Mesenchymal stem cell (in vitro differentiated cells and primary cell): ENCODE measurements at regions not wholly inside any gene's neighbourhood (a gene's known extent, or its start where the extent isn't known, plus 50 kb on each side); places are given as distances from the start of the nearest gene placed in this dataset.

Experiments
- DNase-seq: peaks from one replicate; pipeline ENCODE4 v3.0.0-alpha.2; 2013
- H2AFZ ChIP-seq: one replicate; pipeline ENCODE4 v1.6.1; 2013; ENCODE audit warnings: low read depth, mild to moderate bottlenecking, control low read depth, inconsistent platforms, low read length, moderate library complexity
- H2AK5ac ChIP-seq: 2 replicates; pipeline ENCODE4 v1.6.1; 2013; ENCODE audit warnings: low read length, moderate library complexity, mild to moderate bottlenecking, inconsistent platforms; ENCODE audit not compliant: severe bottlenecking
- H2BK120ac ChIP-seq: one replicate; pipeline ENCODE4 v1.6.1; 2013; ENCODE audit warnings: low read depth, mild to moderate bottlenecking, inconsistent platforms, low read length, moderate library complexity
- H2BK12ac ChIP-seq, 2 experiments: one replicate each; pipeline ENCODE4 v1.6.1; 2013; ENCODE audit warnings: inconsistent platforms in 2 of 2, low read length in 2 of 2, mild to moderate bottlenecking in 2 of 2, moderate library complexity in 2 of 2, control low read depth in 1 of 2
- H2BK15ac ChIP-seq: one replicate; pipeline ENCODE4 v1.6.1; 2013; ENCODE audit warnings: mild to moderate bottlenecking, low read depth, inconsistent platforms; ENCODE audit not compliant: poor library complexity, severe bottlenecking
- H2BK5ac ChIP-seq: 2 replicates; pipeline ENCODE4 v1.6.1; 2013; ENCODE audit warnings: low read depth, mild to moderate bottlenecking, low read length, control low read depth, inconsistent platforms; ENCODE audit not compliant: poor library complexity, severe bottlenecking
- H3K14ac ChIP-seq, 2 experiments: one replicate each; pipeline ENCODE4 v1.6.1; 2013; ENCODE audit warnings: inconsistent platforms in 2 of 2, low read length in 2 of 2, control low read depth in 1 of 2, mild to moderate bottlenecking in 1 of 2, moderate library complexity in 1 of 2
- H3K18ac ChIP-seq, 2 experiments: one replicate each; pipeline ENCODE4 v1.6.1; 2013; ENCODE audit warnings: inconsistent platforms in 2 of 2, low read length in 2 of 2, control low read depth in 1 of 2, low read depth in 1 of 2, mild to moderate bottlenecking in 1 of 2
- H3K23ac ChIP-seq, 2 experiments: one replicate each; pipeline ENCODE4 v1.6.1; 2013; ENCODE audit warnings: inconsistent platforms in 2 of 2, low read length in 2 of 2, mild to moderate bottlenecking in 2 of 2, moderate library complexity in 2 of 2, control low read depth in 1 of 2
- H3K27ac ChIP-seq: 2 replicates; pipeline ENCODE4 v1.5.1; 2013; ENCODE audit warnings: mild to moderate bottlenecking, moderate library complexity, low read length, control low read depth, inconsistent platforms; ENCODE audit not compliant: poor library complexity, severe bottlenecking
- H3K27me3 ChIP-seq, 2 experiments: 2 replicates each; pipeline versions ENCODE4 v1.6.1 to v1.7.0; 2013; ENCODE audit warnings: low read length in 2 of 2, mild to moderate bottlenecking in 2 of 2, moderate library complexity in 2 of 2, control low read depth in 1 of 2, inconsistent platforms in 1 of 2; ENCODE audit not compliant: control insufficient read depth in 1 of 2, insufficient read depth in 1 of 2
- H3K36me3 ChIP-seq, 2 experiments: 2 replicates each; pipeline versions ENCODE4 v1.6.1 to v1.7.0; 2013; ENCODE audit warnings: low read length in 2 of 2, control low read depth in 1 of 2, inconsistent platforms in 1 of 2, low read depth in 1 of 2, mild to moderate bottlenecking in 1 of 2; ENCODE audit not compliant: insufficient read depth in 2 of 2, control insufficient read depth in 1 of 2
- H3K4ac ChIP-seq, 2 experiments: one replicate each; pipeline ENCODE4 v1.6.1; 2013; ENCODE audit warnings: inconsistent platforms in 2 of 2, low read length in 2 of 2, mild to moderate bottlenecking in 2 of 2, moderate library complexity in 2 of 2, control low read depth in 1 of 2, low read depth in 1 of 2
- H3K4me1 ChIP-seq: 2 replicates; pipeline ENCODE4 v1.6.1; 2013; ENCODE audit warnings: low read depth, low read length, control low read depth; ENCODE audit not compliant: control insufficient read depth, insufficient read depth
- H3K4me2 ChIP-seq: 2 replicates; pipeline ENCODE4 v1.6.1; 2013; ENCODE audit warnings: low read length, mild to moderate bottlenecking, inconsistent platforms; ENCODE audit not compliant: poor library complexity, severe bottlenecking
- H3K4me3 ChIP-seq, 2 experiments: 2 replicates each; pipeline versions ENCODE4 v1.5.1 to v1.7.0; 2013; ENCODE audit warnings: low read length in 2 of 2, mild to moderate bottlenecking in 2 of 2, control low read depth in 1 of 2, low read depth in 1 of 2; ENCODE audit not compliant: insufficient read depth in 1 of 2
- H3K79me1 ChIP-seq: replicated peaks from 2 replicates; pipeline ENCODE4 v1.6.1; 2013; ENCODE audit warnings: mild to moderate bottlenecking, control low read depth, low read length, inconsistent platforms; ENCODE audit not compliant: poor library complexity, severe bottlenecking
- H3K9ac ChIP-seq: 2 replicates; pipeline ENCODE4 v1.7.0; 2013; ENCODE audit warnings: mild to moderate bottlenecking, low read length, moderate library complexity
- H3K9me3 ChIP-seq: 2 replicates; pipeline ENCODE4 v1.7.0; 2013; ENCODE audit warnings: mild to moderate bottlenecking, low read length; ENCODE audit not compliant: control insufficient read depth
- H4K8ac ChIP-seq: one replicate; pipeline ENCODE4 v1.6.1; 2013; ENCODE audit warnings: inconsistent platforms, mild to moderate bottlenecking, low read length, moderate library complexity
- H4K91ac ChIP-seq: one replicate; pipeline ENCODE4 v1.6.1; 2013; ENCODE audit warnings: mild to moderate bottlenecking, low read length, inconsistent platforms
- WGBS: methylation state at CpG from one replicate; pipeline ENCODE4 v1.1.7; 2013; ENCODE audit warnings: mixed read lengths; 5-methylcytosine and 5-hydroxymethylcytosine counted together

DNA sequence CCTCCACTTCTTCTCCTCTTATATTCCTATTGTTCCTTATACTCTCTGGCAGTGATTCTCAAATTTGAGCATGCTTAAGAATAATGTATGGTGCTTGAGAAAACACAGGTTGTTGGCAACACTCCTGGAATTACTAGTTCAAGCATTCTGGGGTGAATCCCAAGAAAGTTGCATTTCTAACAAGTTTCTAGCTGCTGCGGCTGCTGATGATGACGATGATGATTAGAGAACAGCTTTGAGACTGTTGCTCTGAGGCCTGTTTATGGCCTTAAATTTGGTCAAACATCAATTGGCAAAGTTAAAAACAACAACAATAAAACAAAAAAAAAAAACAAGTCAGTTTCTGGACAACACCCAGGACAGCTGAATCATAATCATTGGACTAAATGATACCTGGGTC, 961.9 kb downstream of the CDH11 start:
- WGBS: 94% methylated on average over 2 of the region's 2 CpGs
- no peak overlapping the region for H2BK12ac ChIP-seq

DNA sequence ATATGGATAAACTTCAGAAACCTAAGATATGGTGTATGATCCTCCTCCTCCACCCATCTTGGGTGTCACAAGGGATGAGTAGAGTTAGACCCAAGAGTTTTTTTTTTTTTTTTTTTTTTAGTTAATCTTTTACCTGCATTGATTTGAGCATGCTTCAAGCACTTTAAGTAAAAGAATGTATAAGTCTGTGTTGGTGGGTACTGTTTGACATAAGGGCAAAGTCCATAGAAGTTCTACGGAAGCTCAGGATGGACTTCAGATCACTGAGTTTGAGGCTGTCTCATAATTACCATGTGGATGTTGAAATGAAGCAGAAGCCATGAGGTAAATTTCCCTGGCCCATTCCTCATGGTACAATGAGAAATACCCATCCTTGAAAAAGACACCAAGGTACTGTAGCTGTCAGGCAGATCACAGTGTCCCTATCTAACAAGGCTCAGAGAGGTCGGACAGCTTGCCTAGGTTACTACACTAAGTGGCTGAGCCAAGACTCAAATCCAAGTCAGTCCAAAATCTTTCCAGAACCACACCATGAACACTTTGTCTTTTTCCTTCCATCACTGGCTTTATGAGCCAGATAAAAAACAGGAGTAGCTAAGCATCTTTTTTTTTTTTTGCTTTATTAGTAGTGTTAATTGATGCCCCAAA, 962.8 kb downstream of the CDH11 start:
- H3K36me3 ChIP-seq: no peaks in the 10 kb centered on the region
- H2BK5ac ChIP-seq: no peak overlapping the region
- H3K27me3 ChIP-seq: no peaks in the 10 kb centered on the region
- no peaks in the 10 kb centered on the region for H3K79me1 ChIP-seq
- H2BK15ac ChIP-seq: no peak overlapping the region
- H2AK5ac ChIP-seq: peak overlapping the region; percentile 2
- H3K4me3 ChIP-seq: no peak overlapping the region
- WGBS: 98% methylated on average over 2 of the region's 2 CpGs
- no peak overlapping the region for H3K4ac ChIP-seq
- no peak overlapping the region for H4K91ac ChIP-seq
- no peak overlapping the region for H3K14ac ChIP-seq
- no peak overlapping the region for H3K27ac ChIP-seq
- no peak overlapping the region for H3K9ac ChIP-seq
- no peak overlapping the region for H3K4me2 ChIP-seq
- DNase-seq: no peak
- H3K9me3 ChIP-seq: no peaks in the 10 kb centered on the region
- peak overlapping the region in 1 of 2 experiments; percentile 71 for H2BK12ac ChIP-seq
- H3K4me1 ChIP-seq: peaks cover 2% of the 10 kb centered on the region
- H3K23ac ChIP-seq: no peak overlapping the region
- H4K8ac ChIP-seq: no peak overlapping the region
- H2AFZ ChIP-seq: no peak overlapping the region
- no peak overlapping the region for H2BK120ac ChIP-seq
- peak overlapping the region in 1 of 2 experiments; percentile 8 for H3K18ac ChIP-seq

More for the DNA sequence above, 961.9 kb downstream of the CDH11 start:
- no peak overlapping the region for H2AFZ ChIP-seq
- no peaks in the 10 kb centered on the region for H3K27me3 ChIP-seq
- H3K9me3 ChIP-seq: no peaks in the 10 kb centered on the region
- H3K4me1 ChIP-seq: peaks cover 2% of the 10 kb centered on the region
- H3K4ac ChIP-seq: no peak overlapping the region
- H3K4me2 ChIP-seq: no peak overlapping the region
- H2AK5ac ChIP-seq: no peak overlapping the region
- no peak overlapping the region for H2BK5ac ChIP-seq
- no peaks in the 10 kb centered on the region for H3K79me1 ChIP-seq
- H3K9ac ChIP-seq: no peak overlapping the region
- no peak overlapping the region for H2BK120ac ChIP-seq
- H3K27ac ChIP-seq: no peak overlapping the region
- H4K91ac ChIP-seq: no peak overlapping the region
- H3K4me3 ChIP-seq: no peak overlapping the region
- H3K23ac ChIP-seq: no peak overlapping the region
- H4K8ac ChIP-seq: no peak overlapping the region
- H2BK15ac ChIP-seq: no peak overlapping the region
- H3K18ac ChIP-seq: no peak overlapping the region
- H3K14ac ChIP-seq: no peak overlapping the region
- H3K36me3 ChIP-seq: no peaks in the 10 kb centered on the region
- DNase-seq: no peak

DNA sequence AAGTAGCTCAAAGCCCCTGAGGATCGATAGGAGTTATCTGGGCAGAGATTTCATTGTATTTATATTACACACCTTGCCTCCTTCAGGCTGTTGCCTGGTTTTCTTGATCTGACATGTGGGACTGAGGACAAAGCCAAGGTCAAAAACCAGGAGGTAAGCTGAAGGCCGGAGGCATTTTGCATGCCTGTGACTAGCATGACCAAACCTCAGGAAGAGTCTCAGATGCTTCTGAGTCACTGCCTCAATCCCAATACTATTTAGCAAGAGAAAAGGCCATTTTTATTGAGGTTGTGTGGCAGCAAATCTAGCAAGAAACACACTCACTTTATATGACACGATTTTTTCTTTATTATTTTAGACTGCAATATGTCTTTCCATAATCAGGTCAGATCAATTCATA, 968.1 kb downstream of the CDH11 start:
- H3K27me3 ChIP-seq: no peaks in the 10 kb centered on the region
- no peaks in the 10 kb centered on the region for H3K36me3 ChIP-seq
- no peak overlapping the region for H4K8ac ChIP-seq
- H3K4me3 ChIP-seq: no peak overlapping the region
- no peak overlapping the region for H3K18ac ChIP-seq
- peak overlapping the region; percentile 65 for H2AK5ac ChIP-seq
- H2BK5ac ChIP-seq: no peak overlapping the region
- no peak overlapping the region for H2BK15ac ChIP-seq
- no peak overlapping the region for H2AFZ ChIP-seq
- WGBS: 80% methylated on average over 3 of the region's 3 CpGs
- H3K4me1 ChIP-seq: peaks cover 4% of the 10 kb centered on the region
- peak; percentile 54 for DNase-seq
- H3K4me2 ChIP-seq: no peak overlapping the region
- peak overlapping the region; percentile 66 for H3K27ac ChIP-seq
- no peak overlapping the region for H4K91ac ChIP-seq
- H3K9me3 ChIP-seq: no peaks in the 10 kb centered on the region
- H3K14ac ChIP-seq: no peak overlapping the region
- no peak overlapping the region for H3K23ac ChIP-seq
- H3K9ac ChIP-seq: peak overlapping the region; percentile 3
- no peaks in the 10 kb centered on the region for H3K79me1 ChIP-seq
- H2BK12ac ChIP-seq: no peak overlapping the region
- no peak overlapping the region for H3K4ac ChIP-seq
- no peak overlapping the region for H2BK120ac ChIP-seq

DNA sequence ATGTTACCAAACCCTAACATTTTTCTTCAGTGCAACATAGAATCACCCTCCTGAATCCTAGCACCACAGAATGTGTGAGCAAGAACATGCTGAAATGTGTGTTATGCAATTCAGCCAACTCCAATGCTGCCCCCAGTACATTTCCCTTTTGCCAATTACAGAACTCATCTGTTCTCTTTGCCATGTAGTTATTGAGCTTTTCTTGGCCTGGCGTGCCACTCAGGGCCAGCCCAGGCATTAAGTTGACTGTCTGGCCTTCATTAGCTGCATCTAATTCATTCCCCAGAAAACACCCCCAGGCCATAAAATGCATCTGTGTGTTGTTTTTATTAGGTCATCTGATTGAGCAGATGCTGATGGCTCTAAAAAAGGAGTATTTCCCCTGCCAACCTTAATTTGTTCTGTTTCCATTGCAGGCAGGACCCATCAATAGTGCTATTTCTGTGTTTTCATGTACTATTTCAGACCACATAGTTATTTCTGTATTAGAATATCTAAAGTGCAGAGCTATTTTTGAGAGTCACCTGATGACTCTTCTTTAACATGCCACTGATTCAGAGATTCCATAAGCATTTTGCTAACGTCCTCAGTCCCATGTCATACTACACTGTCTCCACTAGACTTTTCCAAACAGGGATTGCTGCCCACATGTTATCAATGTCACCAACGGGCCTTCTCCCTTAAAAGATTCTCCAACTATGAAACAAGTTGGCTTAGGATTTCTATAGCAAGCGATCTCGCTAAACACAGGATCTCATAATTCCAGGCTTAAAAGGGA, 969.7 kb downstream of the CDH11 start:
- Histone ChIP-seq H3K27ac (no peak overlapping the region), H3K27me3 (no peaks in the 10 kb centered on the region), H4K8ac (no peak overlapping the region), H3K23ac (no peak overlapping the region), H2BK5ac (peak overlapping the region; percentile 44), H3K79me1 (no peaks in the 10 kb centered on the region), H4K91ac (no peak overlapping the region), H3K14ac (no peak overlapping the region), H2BK12ac (peak overlapping the region in 1 of 2 experiments; percentile 34), H3K18ac (no peak overlapping the region), H3K36me3 (no peaks in the 10 kb centered on the region), H3K4ac (no peak overlapping the region), H3K9ac (no peak overlapping the region), H2AK5ac (no peak overlapping the region), H2BK15ac (no peak overlapping the region), H3K4me2 (no peak overlapping the region), H2AFZ (no peak overlapping the region), H2BK120ac (no peak overlapping the region), H3K9me3 (peaks cover 3% of the 10 kb centered on the region), H3K4me1 (peaks cover 4% of the 10 kb centered on the region), H3K4me3 (no peak overlapping the region)
- DNase-seq: no peak
- 91% methylated on average over 5 of the region's 5 CpGs for WGBS
